Neural progenitor cell (in vitro differentiated cells): ENCODE measurements at regions not wholly inside any gene's neighbourhood (a gene's known extent, or its start where the extent isn't known, plus 50 kb on each side); places are given as distances from the start of the nearest gene placed in this dataset.

Experiments
- CTCF ChIP-seq: fragments of 200-600 bp; sonication (generic); IDR thresholded peaks from 2 replicates; pipeline ENCODE4 v1.5.1; 2017; ENCODE audit warnings: antibody characterized with exemption, mild to moderate bottlenecking
- EZH2 ChIP-seq: fragments of 200-600 bp; sonication (generic); IDR thresholded peaks from 2 replicates; pipeline ENCODE4 v1.6.1; 2017; ENCODE audit warnings: antibody characterized with exemption, mild to moderate bottlenecking, moderate library complexity
- EZH2phosphoT487 ChIP-seq: fragments of 200-600 bp; sonication (generic); IDR thresholded peaks from 2 replicates; pipeline ENCODE4 v1.6.1; 2017; ENCODE audit warnings: antibody characterized with exemption

- TF ChIP-seq CTCF: no peak
- no peak for TF ChIP-seq EZH2
- TF ChIP-seq EZH2phosphoT487: no peak
Observed at GRCh38 chr7:3176112-3177000, 124.7 kb upstream of the SDK1 start.
